ENCODE measurements at regions not wholly inside any gene's neighbourhood (a gene's known extent, or its start where the extent isn't known, plus 50 kb on each side); places are given as distances from the start of the nearest gene placed in this dataset.
"Not testable (repeated sequence)": the region's sequence is repeated elsewhere in the genome, so short reads cannot be mapped to it uniquely, and the experiment has no call there.

DNA sequence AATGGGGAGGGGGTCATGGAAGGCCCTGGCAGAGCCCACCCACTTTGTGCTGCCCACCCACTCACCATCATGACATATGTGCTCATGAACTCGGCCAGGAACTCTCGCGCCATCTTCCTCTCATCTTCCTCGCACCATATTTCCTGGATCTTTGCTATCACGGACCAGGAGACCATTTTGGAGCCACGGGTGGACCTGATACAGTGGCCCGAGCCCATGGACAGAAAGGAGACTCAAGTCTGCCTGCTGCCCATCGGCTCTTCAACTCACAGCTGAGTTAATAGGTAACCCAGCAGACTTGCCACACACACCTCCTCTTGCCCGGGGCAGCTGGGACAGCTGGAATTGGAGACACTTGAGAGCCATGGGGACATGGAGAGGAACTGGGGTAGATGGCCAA is 1958.3 kb downstream of the FOXD4L5 start:
- H3K4me1 Mint-ChIP-seq (ENCODE audit: low read depth); H3K4me3 Mint-ChIP-seq; H3K27me3 Mint-ChIP-seq (ENCODE audit: low read depth); H3K36me3 Mint-ChIP-seq (ENCODE audit: low read depth); H3K27ac Mint-ChIP-seq; H3K9me3 Mint-ChIP-seq: not testable (repeated sequence)

DNA sequence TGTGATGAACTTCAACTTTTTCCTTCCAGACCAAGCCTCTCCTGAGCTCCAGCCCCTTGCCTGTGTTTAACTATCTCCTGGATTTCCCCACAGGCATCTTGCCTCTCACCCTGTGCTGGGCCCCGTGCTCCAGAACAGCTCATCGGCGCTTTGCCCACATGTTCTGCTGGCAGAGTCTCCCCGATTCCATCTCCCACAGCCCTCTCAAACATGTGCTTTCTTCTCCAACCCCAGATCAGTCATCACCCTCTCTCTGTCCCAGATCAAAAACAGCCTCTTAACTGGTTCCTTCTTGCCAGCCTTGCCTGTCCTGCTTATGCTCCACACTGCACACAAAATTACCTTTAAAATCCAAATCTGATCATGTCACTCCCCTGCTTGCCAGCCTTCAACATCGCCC is 1959.3 kb downstream of the FOXD4L5 start:
- not testable (repeated sequence) for H3K4me3 Mint-ChIP-seq; H3K36me3 Mint-ChIP-seq (ENCODE audit: low read depth); H3K4me1 Mint-ChIP-seq (ENCODE audit: low read depth); H3K27me3 Mint-ChIP-seq (ENCODE audit: low read depth); H3K9me3 Mint-ChIP-seq; H3K27ac Mint-ChIP-seq

DNA sequence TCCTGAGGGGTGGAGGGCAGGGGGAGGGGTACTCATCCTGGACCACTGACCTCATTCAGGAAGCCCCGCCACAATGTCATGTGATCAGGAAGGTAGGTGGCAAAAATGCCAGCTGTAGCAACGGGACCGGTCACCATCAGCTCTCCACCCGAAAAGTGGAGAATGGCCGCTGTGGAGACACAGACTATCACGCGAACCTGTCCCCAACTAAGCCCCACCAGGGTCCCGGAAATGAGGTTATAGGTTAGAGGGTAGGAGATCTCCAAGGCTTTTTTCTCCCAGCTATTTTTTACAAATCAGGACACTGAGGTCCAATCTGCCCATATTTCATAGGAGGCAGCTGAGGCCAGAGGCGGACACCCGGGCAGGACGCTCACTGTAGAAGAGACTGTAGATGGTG is 1966.9 kb downstream of the FOXD4L5 start:
- H3K9me3 Mint-ChIP-seq; H3K4me1 Mint-ChIP-seq (ENCODE audit: low read depth); H3K27me3 Mint-ChIP-seq (ENCODE audit: low read depth); H3K27ac Mint-ChIP-seq; H3K36me3 Mint-ChIP-seq (ENCODE audit: low read depth); H3K4me3 Mint-ChIP-seq: not testable (repeated sequence)

DNA sequence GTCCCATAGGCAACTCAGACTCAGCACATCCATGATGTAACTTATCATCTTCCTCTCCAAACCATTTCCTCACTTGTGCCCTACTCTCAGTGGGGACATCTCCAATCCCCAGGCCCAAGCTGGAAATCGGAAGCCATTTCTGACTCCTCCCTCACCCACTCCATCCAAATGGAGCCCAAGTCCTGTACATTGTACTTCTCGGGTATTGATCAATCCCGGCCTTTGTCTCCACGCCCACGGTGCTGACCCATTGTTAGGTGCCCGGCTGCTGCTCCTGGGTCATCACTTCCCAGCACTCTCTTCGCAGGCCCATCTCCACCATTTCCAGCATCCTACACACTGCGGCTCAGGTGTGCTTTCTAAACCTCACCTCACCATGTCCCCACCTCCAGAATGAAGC is 1969.6 kb downstream of the FOXD4L5 start:
- not testable (repeated sequence) for H3K27ac Mint-ChIP-seq, H3K9me3 Mint-ChIP-seq

DNA sequence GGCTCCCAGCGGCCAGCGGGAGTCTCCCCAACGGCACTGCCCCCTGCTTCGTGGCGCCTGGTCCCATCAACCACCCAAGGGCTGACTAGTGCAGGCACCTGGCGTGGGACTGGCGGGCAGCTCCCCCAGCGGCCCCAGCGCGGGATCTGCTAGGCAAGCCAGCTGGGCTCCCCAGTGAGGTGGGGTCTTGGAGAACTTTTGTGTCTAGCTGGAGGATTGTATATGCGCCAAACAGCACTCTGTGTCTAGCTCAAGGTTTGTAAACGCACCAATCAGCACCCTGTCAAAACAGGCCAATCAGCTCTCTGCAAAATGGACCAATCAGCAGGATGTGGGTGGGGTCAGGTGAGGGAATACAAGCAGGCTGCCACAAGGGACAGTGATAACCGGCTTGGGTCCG is 1988.2 kb downstream of the FOXD4L5 start:
- not testable (repeated sequence) for H3K27ac Mint-ChIP-seq; H3K36me3 Mint-ChIP-seq (ENCODE audit: low read depth); H3K4me1 Mint-ChIP-seq (ENCODE audit: low read depth); H3K4me3 Mint-ChIP-seq; H3K9me3 Mint-ChIP-seq; H3K27me3 Mint-ChIP-seq (ENCODE audit: low read depth)

More for the DNA sequence above, 1969.6 kb downstream of the FOXD4L5 start:
- not testable (repeated sequence) for H3K4me1 Mint-ChIP-seq (ENCODE audit: low read depth); H3K4me3 Mint-ChIP-seq; H3K27me3 Mint-ChIP-seq (ENCODE audit: low read depth); H3K36me3 Mint-ChIP-seq (ENCODE audit: low read depth)

DNA sequence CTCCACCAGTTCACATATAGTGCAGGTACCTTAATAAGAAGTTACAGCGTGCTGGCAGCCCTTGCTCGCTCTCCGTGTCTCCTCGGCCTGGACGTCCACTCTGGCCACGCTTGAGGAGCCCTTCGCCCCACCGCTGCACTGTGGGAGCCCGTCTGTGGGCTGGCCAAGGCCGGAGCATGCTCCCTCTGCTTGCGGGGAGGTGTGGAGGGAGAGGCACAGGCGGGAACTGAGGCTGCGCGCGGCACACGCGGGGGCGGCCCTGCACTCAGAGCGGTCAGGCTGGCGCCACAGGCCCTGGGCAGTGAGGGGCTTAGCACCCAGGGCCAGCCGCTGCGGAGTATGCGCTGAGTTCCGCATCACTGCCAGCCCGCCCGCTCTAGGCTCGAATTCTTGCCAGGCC is 1988.6 kb downstream of the FOXD4L5 start:
- H3K36me3 Mint-ChIP-seq (ENCODE audit: low read depth); H3K4me3 Mint-ChIP-seq; H3K27me3 Mint-ChIP-seq (ENCODE audit: low read depth); H3K4me1 Mint-ChIP-seq (ENCODE audit: low read depth); H3K27ac Mint-ChIP-seq; H3K9me3 Mint-ChIP-seq: not testable (repeated sequence)

DNA sequence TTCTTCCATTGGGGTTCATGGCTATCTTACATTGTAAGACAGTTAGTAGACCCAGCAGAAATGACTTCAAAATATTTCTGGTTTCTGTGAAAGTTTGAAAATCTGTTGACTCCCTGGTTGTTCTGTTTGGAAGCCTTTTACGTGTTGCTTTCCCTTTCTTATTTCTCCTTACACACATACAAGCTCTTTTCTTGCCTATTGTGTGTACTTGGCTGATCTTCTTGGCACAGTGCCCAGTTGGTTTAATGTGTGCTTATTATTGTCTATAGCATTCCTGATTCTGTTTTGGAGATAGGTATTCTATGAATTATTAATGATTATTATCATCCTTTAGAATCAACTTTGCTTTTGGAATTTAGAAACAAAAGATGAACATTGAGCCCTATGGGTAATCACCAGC is 1995.0 kb downstream of the FOXD4L5 start:
- H3K4me3 Mint-ChIP-seq; H3K4me1 Mint-ChIP-seq (ENCODE audit: low read depth); H3K36me3 Mint-ChIP-seq (ENCODE audit: low read depth); H3K27ac Mint-ChIP-seq; H3K9me3 Mint-ChIP-seq; H3K27me3 Mint-ChIP-seq (ENCODE audit: low read depth): not testable (repeated sequence)

Measured in T-helper 1 cell treated with Interleukin-12 subunit alpha and Interleukin-12 subunit beta and Interleukin-4 antibody, amounts not matched to agents 30 μg/mL and 1 μg/mL, for 36 hours (primary cell).